WTC11 (cell line): ENCODE measurements at regions not wholly inside any gene's neighbourhood (a gene's known extent, or its start where the extent isn't known, plus 50 kb on each side); places are given as distances from the start of the nearest gene placed in this dataset.

Source experiments
- SP1 ChIP-seq: sonication (generic); formaldehyde crosslinking; conservative IDR thresholded peaks from 2 replicates; pipeline ENCODE4 v1.8.1; 2022; ENCODE audit warnings: missing genetic modification reagents
- TF ChIP-seq, protein P1 (sequence below): sonication (generic); formaldehyde crosslinking; conservative IDR thresholded peaks from 2 replicates; pipeline ENCODE4 v1.8.1; 2022; ENCODE audit warnings: mild to moderate bottlenecking, missing genetic modification reagents
- TF ChIP-seq, protein P2 (sequence below): sonication (generic); formaldehyde crosslinking; IDR thresholded peaks from 2 replicates; pipeline ENCODE4 v1.8.1; 2022; ENCODE audit warnings: missing genetic modification reagents, borderline replicate concordance
- TF ChIP-seq, protein P3 (sequence below): fragments of 200-600 bp; IDR thresholded peaks from 2 replicates; pipeline ENCODE4 v1.8.0; 2022; ENCODE audit warnings: antibody characterized with exemption

DNA sequence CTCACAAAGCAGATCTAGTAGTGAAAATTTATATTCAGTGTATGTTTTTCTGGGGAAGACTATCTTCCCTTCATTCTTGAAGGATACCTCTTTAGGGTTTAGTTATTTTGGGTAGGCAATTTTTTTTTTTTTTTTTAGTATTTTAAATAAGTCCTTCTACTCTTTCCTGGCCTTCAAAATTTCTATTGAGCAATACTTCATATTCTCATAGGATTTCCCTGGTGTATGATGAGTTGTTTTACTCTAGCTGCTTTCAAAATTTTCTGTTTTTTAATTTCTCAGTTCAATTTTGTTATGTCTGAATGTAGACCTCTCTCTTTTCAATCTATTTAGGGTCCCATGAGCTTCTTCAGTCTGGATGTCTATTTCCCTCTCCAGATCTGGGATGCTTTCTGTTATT lies 74.3 kb upstream of the PLSCR4 start:
- TF ChIP-seq, protein P1, sequence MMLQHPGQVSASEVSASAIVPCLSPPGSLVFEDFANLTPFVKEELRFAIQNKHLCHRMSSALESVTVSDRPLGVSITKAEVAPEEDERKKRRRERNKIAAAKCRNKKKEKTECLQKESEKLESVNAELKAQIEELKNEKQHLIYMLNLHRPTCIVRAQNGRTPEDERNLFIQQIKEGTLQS (CRISPR knock-in tag) = no peak
- TF ChIP-seq, protein P2, sequence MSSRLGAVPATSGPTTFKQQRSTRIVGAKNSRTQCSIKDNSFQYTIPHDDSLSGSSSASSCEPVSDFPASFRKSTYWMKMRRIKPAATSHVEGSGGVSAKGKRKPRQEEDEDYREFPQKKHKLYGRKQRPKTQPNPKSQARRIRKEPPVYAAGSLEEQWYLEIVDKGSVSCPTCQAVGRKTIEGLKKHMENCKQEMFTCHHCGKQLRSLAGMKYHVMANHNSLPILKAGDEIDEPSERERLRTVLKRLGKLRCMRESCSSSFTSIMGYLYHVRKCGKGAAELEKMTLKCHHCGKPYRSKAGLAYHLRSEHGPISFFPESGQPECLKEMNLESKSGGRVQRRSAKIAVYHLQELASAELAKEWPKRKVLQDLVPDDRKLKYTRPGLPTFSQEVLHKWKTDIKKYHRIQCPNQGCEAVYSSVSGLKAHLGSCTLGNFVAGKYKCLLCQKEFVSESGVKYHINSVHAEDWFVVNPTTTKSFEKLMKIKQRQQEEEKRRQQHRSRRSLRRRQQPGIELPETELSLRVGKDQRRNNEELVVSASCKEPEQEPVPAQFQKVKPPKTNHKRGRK = no peak
- TF ChIP-seq, protein P3, sequence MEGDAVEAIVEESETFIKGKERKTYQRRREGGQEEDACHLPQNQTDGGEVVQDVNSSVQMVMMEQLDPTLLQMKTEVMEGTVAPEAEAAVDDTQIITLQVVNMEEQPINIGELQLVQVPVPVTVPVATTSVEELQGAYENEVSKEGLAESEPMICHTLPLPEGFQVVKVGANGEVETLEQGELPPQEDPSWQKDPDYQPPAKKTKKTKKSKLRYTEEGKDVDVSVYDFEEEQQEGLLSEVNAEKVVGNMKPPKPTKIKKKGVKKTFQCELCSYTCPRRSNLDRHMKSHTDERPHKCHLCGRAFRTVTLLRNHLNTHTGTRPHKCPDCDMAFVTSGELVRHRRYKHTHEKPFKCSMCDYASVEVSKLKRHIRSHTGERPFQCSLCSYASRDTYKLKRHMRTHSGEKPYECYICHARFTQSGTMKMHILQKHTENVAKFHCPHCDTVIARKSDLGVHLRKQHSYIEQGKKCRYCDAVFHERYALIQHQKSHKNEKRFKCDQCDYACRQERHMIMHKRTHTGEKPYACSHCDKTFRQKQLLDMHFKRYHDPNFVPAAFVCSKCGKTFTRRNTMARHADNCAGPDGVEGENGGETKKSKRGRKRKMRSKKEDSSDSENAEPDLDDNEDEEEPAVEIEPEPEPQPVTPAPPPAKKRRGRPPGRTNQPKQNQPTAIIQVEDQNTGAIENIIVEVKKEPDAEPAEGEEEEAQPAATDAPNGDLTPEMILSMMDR = no peak
- TF ChIP-seq SP1 = no peak
